WERI-Rb-1 (cell line): ENCODE measurements at regions not wholly inside any gene's neighbourhood (a gene's known extent, or its start where the extent isn't known, plus 50 kb on each side); places are given as distances from the start of the nearest gene placed in this dataset.

Experiments
- DNase-seq: peaks from one replicate; pipeline ENCODE4 v3.0.0-alpha.2; 2020
- H3K27ac ChIP-seq: fragments of 250-450 bp; sonication (Bioruptor Pico); 2 replicates; pipeline ENCODE4 v1.5.1; 2020; ENCODE audit warnings: mild to moderate bottlenecking, moderate library complexity
- H3K27me3 ChIP-seq: fragments of 250-450 bp; sonication (Bioruptor Pico); 2 replicates; pipeline ENCODE4 v1.5.1; 2021; ENCODE audit warnings: mild to moderate bottlenecking, low read depth, moderate library complexity; ENCODE audit not compliant: insufficient read depth, severe bottlenecking
- H3K36me3 ChIP-seq: fragments of 250-450 bp; sonication (Bioruptor Pico); 2 replicates; pipeline ENCODE4 v1.5.1; 2020; ENCODE audit warnings: mild to moderate bottlenecking, moderate library complexity
- H3K4me3 ChIP-seq: 2 replicates; pipeline ENCODE4 v1.5.1; 2011; ENCODE audit warnings: low read depth, mild to moderate bottlenecking, control low read depth, low read length
- H3K9me3 ChIP-seq: fragments of 250-450 bp; sonication (Bioruptor Pico); 2 replicates; pipeline ENCODE4 v1.5.1; 2021; ENCODE audit warnings: mild to moderate bottlenecking, moderate library complexity; ENCODE audit not compliant: severe bottlenecking
- TF ChIP-seq, protein P1 (sequence below): IDR thresholded peaks from 2 replicates; pipeline ENCODE4 v1.5.1; 2011; ENCODE audit warnings: low read depth, mild to moderate bottlenecking, control low read depth, inconsistent platforms, low read length

DNA sequence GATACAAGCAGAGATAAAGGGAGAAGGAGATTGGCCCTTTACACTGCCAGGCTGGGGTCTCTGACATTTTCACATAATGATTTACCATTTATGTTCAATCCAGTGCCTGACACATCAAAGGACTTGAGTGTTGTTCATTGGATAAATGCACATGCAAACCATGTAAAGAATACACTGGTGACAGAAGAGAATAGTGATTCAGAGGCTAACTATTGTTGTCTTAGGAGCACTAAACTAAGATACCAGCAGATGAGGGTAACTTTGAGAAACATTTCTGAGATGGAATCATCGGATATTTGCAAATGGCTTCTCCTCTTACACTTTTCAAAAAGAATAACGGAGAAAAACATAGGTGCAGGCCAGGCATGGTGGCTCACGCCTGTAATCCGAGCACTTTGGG lies 67.3 kb upstream of the HHIP start:
- TF ChIP-seq, protein P1, sequence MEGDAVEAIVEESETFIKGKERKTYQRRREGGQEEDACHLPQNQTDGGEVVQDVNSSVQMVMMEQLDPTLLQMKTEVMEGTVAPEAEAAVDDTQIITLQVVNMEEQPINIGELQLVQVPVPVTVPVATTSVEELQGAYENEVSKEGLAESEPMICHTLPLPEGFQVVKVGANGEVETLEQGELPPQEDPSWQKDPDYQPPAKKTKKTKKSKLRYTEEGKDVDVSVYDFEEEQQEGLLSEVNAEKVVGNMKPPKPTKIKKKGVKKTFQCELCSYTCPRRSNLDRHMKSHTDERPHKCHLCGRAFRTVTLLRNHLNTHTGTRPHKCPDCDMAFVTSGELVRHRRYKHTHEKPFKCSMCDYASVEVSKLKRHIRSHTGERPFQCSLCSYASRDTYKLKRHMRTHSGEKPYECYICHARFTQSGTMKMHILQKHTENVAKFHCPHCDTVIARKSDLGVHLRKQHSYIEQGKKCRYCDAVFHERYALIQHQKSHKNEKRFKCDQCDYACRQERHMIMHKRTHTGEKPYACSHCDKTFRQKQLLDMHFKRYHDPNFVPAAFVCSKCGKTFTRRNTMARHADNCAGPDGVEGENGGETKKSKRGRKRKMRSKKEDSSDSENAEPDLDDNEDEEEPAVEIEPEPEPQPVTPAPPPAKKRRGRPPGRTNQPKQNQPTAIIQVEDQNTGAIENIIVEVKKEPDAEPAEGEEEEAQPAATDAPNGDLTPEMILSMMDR, result no peak
- no peaks in the 10 kb centered on the region for H3K9me3 ChIP-seq
- H3K36me3 ChIP-seq, result no peaks in the 10 kb centered on the region
- H3K27me3 ChIP-seq, result no peaks in the 10 kb centered on the region
- no peak overlapping the region for H3K27ac ChIP-seq
- no peak for DNase-seq
- no peak overlapping the region for H3K4me3 ChIP-seq

DNA sequence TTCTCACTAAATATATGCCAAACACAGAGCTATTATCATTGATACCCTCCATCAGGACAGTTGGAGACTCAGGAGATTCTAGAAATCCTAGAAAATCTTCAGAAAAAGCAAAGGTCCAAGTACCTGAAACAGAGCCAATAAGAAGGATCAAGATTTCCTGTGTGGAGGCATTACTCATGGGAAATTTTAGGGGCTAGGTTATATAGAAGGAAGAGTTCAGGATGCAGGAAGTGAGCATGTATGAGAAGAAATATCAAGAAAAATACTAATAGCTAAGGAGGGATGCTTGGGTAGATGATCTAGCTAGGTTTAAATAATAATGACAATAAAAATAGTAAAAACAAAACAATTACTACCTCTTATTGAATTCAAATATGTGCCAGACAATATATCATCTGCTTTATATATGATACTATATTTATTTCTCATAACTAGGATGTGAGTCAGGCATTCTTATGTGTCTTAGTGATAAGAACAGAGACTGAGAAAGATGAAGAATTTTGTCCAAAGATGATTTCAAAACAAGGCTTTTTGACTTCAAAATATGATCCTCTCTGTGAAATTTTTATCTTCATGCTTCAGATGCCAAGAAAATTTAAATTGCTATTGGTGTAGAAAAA lies 66.4 kb upstream of the HHIP start:
- no peak for DNase-seq

DNA sequence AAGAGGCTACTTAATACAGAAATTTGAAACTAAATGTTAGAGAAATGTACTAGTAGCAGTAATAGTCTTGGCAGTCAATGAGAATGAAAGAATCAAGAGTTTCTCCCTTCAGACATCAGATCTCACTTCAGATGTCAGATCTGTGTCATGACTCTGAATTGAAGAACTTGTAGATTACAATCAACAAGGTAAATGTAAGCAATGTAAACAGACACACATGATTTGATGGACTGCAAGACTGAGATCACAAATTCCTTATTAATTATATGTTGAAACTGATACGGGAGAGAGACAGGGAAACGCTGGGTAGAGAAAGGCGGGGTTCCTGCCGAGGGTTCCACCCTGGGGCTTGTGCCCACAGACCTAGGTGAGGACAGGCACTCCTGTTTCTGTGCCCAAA lies 65.5 kb upstream of the HHIP start:
- H3K4me3 ChIP-seq, result no peak overlapping the region
- no peaks in the 10 kb centered on the region for H3K27me3 ChIP-seq
- no peak overlapping the region for H3K27ac ChIP-seq
- no peak for DNase-seq
- H3K9me3 ChIP-seq, result no peaks in the 10 kb centered on the region
- TF ChIP-seq, protein P1, result no peak
- H3K36me3 ChIP-seq, result no peaks in the 10 kb centered on the region

More for the DNA sequence above, 66.4 kb upstream of the HHIP start:
- Histone ChIP-seq H3K27ac (no peak overlapping the region), H3K9me3 (no peaks in the 10 kb centered on the region), H3K4me3 (no peak overlapping the region), H3K27me3 (no peaks in the 10 kb centered on the region), H3K36me3 (no peaks in the 10 kb centered on the region)
- TF ChIP-seq, protein P1, result no peak

DNA sequence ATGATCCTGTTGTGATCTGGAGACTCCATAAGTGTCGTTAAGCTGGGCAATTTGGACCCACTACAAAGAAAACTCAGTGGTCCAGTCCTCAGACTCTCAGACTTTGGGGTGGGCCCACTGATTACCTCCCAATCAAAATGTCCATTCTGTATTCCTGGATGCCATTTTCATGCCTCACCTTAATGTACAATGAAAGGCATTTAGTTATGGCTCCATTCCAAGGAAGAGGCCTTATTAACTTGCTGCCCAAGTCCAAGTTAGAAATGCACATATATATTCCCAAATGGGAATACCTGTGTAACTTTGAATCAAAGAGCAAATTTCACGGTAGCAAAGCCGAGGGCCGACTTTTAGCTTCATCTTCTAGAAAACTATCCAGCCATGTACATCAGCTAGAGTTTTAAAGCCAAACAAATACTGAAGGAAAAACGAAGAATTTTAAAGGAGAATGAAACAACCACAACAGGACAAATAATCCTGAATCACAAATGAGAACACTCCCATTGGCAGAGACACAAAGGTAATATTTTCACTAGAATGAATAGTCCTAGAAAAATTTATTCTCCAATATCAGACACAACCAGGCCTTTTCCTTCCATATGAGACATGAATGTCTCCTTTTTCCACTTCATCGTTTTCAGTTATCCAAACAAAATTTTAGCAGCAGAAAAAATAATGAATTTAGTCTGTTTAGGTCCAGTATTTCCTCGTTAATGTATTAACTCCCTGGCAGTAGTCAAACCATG lies 63.7 kb upstream of the HHIP start:
- H3K36me3 ChIP-seq, result no peaks in the 10 kb centered on the region
- no peak for DNase-seq
- no peak overlapping the region for H3K4me3 ChIP-seq
- no peak overlapping the region for H3K27ac ChIP-seq
- no peaks in the 10 kb centered on the region for H3K27me3 ChIP-seq
- TF ChIP-seq, protein P1, result no peak
- H3K9me3 ChIP-seq, result peaks cover 2% of the 10 kb centered on the region

DNA sequence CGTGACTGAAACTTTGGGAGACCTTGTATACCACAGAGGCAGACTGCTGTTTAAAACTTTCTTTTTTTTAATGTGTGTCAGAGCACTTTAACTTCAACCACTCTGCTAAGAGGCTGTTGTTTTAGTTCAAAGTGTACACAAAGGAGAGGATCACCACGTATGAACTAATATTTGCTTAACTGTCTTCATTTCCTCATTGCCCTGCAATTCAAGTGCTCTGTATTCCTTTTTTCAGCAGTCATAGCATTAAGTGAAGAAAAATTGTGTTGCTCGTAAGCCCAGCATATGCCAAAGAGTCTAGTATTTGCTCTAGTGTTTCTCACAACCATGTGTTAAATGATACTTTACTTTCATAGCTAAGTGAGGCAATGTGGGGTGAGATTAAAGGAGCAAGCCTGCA lies 63.0 kb upstream of the HHIP start:
- H3K27ac ChIP-seq, result no peak overlapping the region
- TF ChIP-seq, protein P1, result no peak

DNA sequence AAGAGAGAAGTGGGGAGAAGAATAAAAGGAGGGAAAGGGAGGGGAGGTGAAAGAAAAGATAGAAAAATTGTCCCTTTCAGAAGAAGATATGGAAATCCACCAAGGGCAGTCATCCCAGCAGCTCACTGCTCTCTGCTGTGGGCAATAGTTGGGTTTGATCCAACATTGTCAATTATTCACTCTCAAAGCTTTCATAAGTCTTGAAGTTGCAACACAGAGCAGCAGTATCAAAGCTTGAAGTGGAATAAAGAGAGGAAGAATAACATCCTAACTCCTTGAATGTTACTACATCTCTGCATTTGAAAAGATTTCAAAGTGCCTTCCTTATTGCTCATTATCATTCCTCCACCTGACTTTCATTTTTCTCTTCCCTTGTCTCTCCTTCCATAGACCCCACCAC lies 62.3 kb upstream of the HHIP start:
- DNase-seq, result no peak
- peaks cover 11% of the 10 kb centered on the region for H3K9me3 ChIP-seq
- no peaks in the 10 kb centered on the region for H3K27me3 ChIP-seq
- H3K4me3 ChIP-seq, result no peak overlapping the region
- H3K27ac ChIP-seq, result no peak overlapping the region
- TF ChIP-seq, protein P1, result no peak
- no peaks in the 10 kb centered on the region for H3K36me3 ChIP-seq

More for the DNA sequence above, 63.0 kb upstream of the HHIP start:
- Histone ChIP-seq H3K4me3 (no peak overlapping the region), H3K27me3 (no peaks in the 10 kb centered on the region), H3K36me3 (no peaks in the 10 kb centered on the region), H3K9me3 (peaks cover 9% of the 10 kb centered on the region)
- no peak for DNase-seq
